GM19372 (cell line): ENCODE measurements at regions not wholly inside any gene's neighbourhood (a gene's known extent, or its start where the extent isn't known, plus 50 kb on each side); places are given as distances from the start of the nearest gene placed in this dataset.

Source experiments
- ATAC-seq: cut with Tn5 transposase; IDR thresholded peaks from one replicate; pipeline ENCODE4 v1.9.1; 2021; ENCODE audit warnings: mild to moderate bottlenecking, low read depth, moderate library complexity; ENCODE audit not compliant: unreplicated experiment

- no peak for ATAC-seq
Measured at GRCh38 chr18:27707201-27707600, 469.7 kb downstream of the CDH2 start.

GRCh38 chr18:27704736-27705361 is 472.1 kb downstream of the CDH2 start:
- ATAC-seq: no peak

DNA sequence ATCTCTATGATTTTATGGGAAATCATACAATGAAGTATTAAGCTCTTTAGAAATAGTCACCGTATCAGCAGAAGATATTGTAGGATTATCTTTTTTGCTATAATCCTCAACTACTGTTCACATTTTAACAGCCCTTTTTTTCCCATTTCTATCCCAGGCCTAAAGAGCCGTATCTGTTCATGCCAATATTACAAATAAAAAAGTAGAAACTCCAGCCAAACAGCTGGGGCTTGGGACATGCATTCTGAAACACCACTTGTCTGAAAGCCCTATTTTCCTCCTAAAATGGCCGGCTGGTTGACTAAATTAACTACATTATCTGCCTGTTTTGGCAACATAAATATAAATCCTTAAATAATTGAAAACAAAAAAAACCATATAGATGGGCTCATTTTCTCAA is 477.8 kb downstream of the CDH2 start:
- ATAC-seq: no peak

GRCh38 chr18:27696148-27696547 is 480.8 kb downstream of the CDH2 start:
- no peak for ATAC-seq

- no peak for ATAC-seq
Measured at GRCh38 chr18:27695503-27695902, 481.4 kb downstream of the CDH2 start.

DNA sequence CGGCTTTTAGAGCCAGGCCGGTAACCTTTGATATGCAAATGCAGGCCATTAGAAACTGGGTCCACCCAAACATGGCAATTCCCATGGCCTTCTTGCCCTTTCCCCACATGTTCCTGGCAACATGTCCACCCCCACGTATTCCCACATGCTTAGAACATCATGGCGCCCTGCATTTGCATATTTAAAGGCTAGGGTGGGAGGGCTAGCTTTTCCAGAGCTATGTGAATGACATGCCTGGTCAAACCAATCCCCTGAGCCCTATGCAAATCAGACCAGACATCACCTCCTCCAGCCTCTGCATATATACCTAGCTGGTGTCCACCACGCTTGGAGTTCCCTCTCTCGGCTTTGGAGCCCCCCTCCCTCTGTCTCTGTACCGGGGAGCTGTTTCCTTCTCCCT is 481.9 kb downstream of the CDH2 start:
- no peak for ATAC-seq

- ATAC-seq: no peak
Measured at GRCh38 chr18:27688581-27688980, 488.3 kb downstream of the CDH2 start.

GRCh38 chr18:27687351-27687979 is 489.5 kb downstream of the CDH2 start:
- no peak for ATAC-seq

DNA sequence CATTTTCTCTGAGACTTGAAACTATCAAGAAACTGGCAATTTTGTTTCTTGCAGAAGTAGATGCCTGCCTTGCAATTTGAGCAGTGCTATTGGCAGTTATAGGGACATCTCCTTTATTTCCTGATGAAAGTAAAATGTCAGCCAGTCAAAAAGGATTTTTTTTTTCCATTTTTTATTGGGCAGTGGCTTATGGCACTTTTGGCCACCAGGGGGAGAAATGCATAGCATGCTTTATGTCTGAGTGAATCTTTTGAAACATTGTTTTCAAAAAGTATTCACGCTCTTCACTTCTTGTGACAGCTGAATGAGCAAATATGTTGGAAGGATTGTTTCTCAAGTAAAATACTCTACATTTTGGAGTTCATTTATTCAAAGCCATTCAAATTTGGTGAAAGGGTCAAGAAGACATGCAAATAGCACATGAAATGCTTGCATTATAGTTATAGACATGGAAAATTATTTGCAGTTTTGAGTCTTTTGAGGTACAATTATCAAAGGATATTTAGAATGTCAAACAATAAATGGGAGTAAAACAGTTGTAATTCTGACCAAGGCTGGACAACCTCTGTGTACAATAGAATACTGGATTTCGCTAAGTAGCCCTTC is 491.0 kb downstream of the CDH2 start:
- ATAC-seq: no peak

DNA sequence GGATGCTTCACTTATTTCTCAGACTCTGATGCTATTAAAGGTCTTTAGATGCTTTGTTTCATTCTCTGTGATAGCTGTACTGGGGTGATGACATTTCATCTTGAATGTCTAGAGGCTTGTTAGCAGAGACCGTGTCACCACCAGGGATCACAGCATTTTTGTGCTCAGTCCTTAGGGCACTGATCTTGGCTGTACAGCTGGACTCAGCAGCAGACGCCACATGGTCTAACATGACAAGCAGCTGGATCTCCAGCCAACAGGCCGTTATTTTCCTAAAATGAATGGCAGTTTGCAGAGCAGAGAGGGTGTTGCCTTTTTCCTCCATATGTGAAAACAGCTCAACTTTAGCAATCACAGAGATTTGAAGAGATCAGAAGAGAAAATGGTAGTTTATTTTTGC is 491.8 kb downstream of the CDH2 start:
- no peak for ATAC-seq

DNA sequence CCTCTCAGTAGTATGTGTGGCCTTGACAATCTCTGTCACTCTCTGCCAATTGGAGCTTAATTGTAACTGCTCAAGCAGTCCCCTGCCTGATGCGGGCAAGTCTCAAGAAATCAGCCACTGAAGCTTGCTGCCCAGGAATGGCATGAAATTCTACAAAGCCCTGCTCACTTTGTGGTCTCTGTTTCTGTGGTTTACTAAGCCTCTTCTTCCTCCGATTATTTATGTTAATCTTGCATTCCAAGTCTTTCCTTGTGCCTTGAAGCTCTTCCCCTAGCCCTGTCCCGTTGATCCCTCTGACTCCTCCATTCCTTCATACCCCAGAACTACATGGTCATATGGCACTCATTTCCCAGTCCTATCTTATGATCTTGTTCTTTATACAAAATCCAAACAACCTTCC is 489.3 kb upstream of the CHST9 start:
- no peak for ATAC-seq

DNA sequence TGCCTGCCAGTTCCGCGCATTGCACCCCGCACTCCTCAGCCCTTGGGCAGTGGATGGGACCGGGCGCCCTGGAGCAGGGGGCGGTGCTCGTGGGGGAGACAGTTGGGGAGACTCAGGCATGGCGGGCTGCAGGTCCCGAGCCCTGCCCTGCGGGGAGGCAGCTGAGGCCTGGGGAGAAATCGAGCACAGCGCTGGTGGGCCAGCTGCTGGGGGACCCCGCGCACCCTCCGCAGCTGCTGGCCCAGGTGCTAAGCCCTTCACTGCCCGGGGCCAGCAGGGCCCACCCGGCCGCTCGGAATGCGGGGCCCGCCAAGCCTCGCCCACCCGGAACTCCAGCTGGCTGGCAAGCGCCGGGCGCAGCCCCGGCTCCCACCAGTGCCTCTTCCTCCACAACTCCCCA is 488.8 kb upstream of the CHST9 start:
- ATAC-seq: no peak

DNA sequence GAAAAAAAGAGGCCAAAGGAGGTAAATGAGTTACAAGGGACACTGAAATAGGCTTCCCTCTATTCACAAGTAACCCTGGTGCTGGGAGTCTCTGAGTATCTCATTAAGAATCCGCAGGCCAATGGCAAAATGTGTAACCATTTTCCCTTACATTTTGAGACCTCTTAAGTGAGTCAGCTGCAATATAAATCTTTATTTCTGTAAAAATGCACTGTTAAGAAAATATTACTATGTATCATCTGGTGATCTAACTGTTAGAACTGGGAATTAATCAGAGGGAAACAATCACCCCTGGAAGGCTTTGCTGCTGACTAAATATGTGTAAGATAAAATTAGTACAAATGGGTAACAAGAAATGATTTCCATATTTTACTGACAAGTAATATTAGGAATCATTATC is 483.1 kb upstream of the CHST9 start:
- ATAC-seq: no peak

DNA sequence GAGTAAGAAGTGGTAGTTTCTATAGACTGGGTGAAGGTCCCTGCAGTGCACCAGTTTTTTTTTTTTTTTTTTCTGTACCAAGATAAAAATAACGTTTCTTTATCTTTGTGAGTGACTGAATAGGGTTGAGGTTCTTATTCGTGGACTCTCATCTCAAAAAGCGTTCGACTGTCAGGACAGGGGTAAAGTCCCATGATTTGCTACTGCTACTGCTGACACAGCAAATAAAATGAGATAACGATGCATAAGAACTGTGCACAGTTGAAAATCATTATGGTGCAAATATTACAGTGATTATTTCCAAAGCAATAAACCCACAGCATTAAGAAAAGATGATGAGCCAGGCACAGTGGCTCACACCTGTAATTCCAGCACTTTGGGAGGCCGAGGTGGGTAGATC is 482.0 kb upstream of the CHST9 start:
- ATAC-seq: no peak

GRCh38 chr18:27666016-27666415 is 480.9 kb upstream of the CHST9 start:
- no peak for ATAC-seq

DNA sequence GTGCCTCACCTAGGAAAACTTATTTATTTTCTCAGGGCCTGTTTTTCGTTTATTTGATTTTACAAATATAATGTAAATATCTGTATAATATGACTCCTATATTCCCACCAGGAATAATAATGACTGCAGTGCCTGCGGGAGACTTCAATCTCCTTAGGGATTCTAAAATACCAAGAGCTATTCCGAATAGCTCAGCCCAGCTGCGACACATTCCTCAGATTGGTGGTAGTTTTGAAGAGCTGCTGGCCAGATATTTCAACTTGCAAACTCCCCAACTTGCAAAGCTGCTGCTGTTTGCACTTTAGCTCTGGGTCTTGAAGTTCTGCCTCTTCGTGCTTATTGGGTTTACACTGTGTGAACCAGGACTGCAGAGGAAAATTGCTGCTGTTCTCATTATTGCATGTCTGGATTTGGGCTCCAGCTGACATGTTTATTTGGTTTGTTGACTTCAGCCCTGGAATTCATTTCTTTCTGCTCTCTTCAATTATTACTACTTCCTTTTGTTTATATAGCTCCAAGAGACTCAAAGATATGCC is 480.2 kb upstream of the CHST9 start:
- ATAC-seq: no peak

DNA sequence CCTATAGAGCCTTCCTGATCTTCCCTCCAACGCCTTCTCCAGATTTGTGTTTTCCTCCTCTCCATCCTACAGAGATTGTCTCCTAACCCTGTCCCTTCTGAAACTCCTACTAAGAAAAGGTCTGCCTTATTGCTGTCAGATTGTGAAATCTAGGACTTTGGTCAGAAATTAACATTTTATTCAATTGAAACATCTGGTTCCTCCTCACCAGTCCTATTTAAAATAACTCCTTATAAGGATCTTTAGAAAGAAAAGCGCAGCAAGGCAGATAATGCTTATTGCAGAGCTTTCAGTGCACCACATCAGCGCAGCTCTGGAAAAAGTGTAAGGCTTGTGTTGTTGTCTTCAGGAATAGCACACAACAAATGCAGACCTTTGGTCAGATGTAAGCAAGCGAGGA is 477.8 kb upstream of the CHST9 start:
- no peak for ATAC-seq

GRCh38 chr18:27662537-27662936 is 477.4 kb upstream of the CHST9 start:
- no peak for ATAC-seq

DNA sequence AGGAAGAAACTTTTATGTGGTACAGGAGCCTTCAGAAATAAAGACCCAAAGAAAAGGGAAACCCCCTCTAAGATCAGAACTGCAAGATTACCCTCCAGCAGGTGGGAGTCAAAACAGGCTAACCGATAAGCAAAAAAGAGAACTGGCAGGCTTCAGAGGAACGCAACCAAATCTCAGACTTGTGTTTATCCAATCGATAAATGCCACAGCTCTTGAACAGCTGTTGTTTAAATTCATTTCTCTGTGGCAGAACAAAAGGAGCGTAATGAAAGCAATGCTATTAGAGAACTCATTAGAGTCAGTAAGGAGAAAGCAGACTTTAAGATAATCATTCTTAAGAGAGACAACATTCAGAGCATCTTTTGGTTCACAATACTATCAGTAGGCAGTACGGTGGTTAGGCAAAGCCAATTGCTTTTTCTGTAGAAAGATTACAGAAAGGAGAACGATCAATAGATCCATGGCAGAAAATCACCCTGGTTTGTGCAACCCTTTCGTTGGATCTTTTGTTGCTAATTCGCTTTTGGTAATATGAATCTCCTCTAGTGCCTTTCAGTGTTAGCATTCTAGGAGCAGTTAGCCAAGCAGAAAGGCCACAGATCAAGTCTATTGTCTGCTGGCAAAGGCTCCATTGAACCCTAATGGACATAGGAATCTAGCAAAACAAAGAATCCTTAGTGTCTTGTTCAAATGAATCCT is 476.4 kb upstream of the CHST9 start:
- no peak for ATAC-seq

DNA sequence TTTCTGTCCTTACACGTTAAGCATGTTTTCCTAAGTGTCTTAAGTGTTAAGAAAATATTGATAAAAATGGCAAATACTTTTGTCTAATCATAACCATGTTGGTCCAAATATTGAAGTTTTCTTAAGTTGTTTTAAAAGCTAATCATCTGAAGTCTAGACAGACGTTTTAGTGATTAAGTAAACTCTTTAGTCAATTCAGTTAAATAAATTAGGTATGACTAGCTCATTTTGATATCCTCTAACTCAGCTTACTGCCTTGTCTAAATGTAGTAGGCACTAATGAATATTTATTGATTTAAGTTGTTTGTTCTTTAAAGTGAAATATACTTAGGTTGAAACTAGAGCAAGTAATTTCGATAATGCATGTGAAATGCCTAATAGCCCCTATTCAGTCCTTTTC is 471.8 kb upstream of the CHST9 start:
- ATAC-seq: no peak

DNA sequence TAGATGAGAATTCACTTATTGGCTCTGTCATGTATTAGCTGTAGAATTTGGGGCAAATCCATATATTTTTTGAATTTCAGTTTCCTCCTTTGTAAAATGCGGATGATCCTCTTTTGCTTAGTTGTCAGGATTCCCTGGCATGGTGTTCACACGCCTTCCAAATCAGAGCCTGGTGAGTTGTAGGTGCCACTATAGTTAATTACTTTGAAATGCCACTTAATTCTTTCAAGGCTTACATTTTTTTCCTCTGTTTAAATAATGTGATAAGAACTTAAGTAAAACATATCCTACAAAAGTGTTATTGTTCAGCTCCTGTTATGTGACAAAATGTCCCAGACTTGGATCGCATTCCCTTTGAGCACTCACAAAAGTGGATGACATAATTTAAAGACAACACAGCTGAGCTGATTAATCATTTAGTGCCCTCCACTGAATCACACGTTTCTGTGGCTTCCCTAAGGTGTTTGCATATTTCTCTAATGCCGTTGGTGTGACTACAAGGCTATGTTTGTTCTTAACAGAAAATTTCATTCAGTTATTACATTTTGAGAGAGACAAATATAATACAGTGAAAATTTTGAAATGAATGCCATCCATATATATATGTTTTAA is 471.2 kb upstream of the CHST9 start:
- ATAC-seq: no peak
